Nephron progenitor cell (in vitro differentiated cells): ENCODE measurements at regions not wholly inside any gene's neighbourhood (a gene's known extent, or its start where the extent isn't known, plus 50 kb on each side); places are given as distances from the start of the nearest gene placed in this dataset.

Experiments
- DNase-seq: peaks from one replicate; pipeline ENCODE4 v3.0.0; 2021
- H3K27ac Mint-ChIP-seq: 2 replicates; pipeline ENCODE4 v1.8.0; 2021; ENCODE audit warnings: mild to moderate bottlenecking, moderate library complexity, mixed read lengths
- H3K27me3 Mint-ChIP-seq: 2 replicates; pipeline ENCODE4 v1.8.0; 2021; ENCODE audit warnings: mild to moderate bottlenecking, low read depth, mixed read lengths; ENCODE audit not compliant: poor library complexity
- H3K36me3 Mint-ChIP-seq: 2 replicates; pipeline ENCODE4 v1.8.0; 2021; ENCODE audit warnings: low read depth, mixed read lengths
- H3K4me1 Mint-ChIP-seq: 2 replicates; pipeline ENCODE4 v1.8.0; 2021; ENCODE audit warnings: mixed read lengths
- H3K4me3 Mint-ChIP-seq: 2 replicates; pipeline ENCODE4 v1.8.0; 2021; ENCODE audit warnings: mild to moderate bottlenecking, moderate library complexity, mixed read lengths
- H3K9me3 Mint-ChIP-seq: 2 replicates; pipeline ENCODE4 v1.8.0; 2021; ENCODE audit warnings: mild to moderate bottlenecking, moderate library complexity, mixed read lengths
- TF ChIP-seq, protein P1 (sequence below): fragments of 200-600 bp; sonication (generic); IDR thresholded peaks from 2 replicates; pipeline ENCODE4 v1.5.0; 2021; ENCODE audit warnings: antibody characterized with exemption

DNA sequence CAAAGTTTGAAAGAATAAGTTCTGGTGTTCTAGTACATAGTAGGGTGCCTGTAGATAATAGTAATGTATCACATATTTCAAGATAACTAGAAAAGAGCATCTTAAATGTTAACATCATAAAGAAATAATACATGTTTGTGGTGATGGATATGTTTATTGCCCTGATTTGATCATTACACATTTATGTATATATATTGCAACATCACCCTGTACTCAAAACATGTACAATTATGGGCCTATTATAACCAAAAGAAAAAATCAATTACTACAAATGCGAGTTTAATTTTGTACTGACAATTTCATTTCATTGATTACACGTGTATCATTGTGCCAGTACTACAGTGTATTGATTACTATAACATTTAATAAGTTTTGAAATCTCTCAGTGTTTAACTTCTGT, 609.2 kb upstream of the BRINP3 start:
- TF ChIP-seq, protein P1, sequence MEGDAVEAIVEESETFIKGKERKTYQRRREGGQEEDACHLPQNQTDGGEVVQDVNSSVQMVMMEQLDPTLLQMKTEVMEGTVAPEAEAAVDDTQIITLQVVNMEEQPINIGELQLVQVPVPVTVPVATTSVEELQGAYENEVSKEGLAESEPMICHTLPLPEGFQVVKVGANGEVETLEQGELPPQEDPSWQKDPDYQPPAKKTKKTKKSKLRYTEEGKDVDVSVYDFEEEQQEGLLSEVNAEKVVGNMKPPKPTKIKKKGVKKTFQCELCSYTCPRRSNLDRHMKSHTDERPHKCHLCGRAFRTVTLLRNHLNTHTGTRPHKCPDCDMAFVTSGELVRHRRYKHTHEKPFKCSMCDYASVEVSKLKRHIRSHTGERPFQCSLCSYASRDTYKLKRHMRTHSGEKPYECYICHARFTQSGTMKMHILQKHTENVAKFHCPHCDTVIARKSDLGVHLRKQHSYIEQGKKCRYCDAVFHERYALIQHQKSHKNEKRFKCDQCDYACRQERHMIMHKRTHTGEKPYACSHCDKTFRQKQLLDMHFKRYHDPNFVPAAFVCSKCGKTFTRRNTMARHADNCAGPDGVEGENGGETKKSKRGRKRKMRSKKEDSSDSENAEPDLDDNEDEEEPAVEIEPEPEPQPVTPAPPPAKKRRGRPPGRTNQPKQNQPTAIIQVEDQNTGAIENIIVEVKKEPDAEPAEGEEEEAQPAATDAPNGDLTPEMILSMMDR, result no peak
- no peak overlapping the region for H3K27ac Mint-ChIP-seq
- DNase-seq, result no peak
- H3K9me3 Mint-ChIP-seq, result no peaks in the 10 kb centered on the region
- no peaks in the 10 kb centered on the region for H3K27me3 Mint-ChIP-seq
- no peaks in the 10 kb centered on the region for H3K4me1 Mint-ChIP-seq
- no peaks in the 10 kb centered on the region for H3K36me3 Mint-ChIP-seq
- no peak overlapping the region for H3K4me3 Mint-ChIP-seq

DNA sequence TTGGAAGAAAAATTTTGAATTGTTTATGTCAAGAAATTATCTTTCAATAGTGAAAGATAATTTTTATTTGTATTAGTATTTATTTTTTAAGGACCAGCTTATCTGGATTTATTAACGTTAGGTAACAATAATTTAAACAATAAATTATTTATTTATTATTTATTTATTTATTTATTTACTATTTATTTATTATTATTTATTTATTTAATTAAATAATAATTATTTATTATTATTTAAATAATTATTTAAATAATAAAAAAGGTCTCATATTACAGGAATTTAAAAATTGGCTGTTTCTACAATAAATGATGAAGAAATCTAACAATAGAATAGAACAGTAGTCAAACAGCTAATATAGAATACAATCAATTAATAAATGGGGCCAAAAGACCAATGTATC, 618.7 kb upstream of the BRINP3 start:
- Mint-ChIP-seq H3K27ac (no peak overlapping the region), H3K27me3 (no peaks in the 10 kb centered on the region), H3K4me3 (no peak overlapping the region), H3K4me1 (no peaks in the 10 kb centered on the region), H3K36me3 (no peaks in the 10 kb centered on the region), H3K9me3 (no peaks in the 10 kb centered on the region)
- no peak for DNase-seq
- TF ChIP-seq, protein P1, result no peak

DNA sequence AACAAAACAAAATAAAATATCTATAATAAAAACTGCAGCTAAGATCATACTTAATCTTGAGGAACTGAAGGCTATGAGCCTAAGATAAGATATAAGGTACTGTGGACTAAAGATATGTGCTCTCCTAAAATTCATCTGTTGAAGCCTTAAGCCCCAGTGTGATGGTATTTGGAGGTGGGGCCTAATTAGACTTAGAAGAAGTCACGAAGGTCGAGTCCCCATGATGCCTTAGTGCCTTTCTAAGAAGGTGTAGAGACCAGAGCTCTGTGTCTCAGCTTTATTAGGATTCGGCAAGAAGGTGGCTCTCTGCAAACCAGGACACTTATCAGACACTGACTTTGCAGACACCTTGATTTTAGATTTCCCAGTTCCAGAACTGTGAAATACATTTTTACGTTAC, 622.0 kb upstream of the BRINP3 start:
- TF ChIP-seq, protein P1, result no peak
- H3K4me3 Mint-ChIP-seq, result no peak overlapping the region
- no peaks in the 10 kb centered on the region for H3K9me3 Mint-ChIP-seq
- DNase-seq, result no peak
- no peaks in the 10 kb centered on the region for H3K4me1 Mint-ChIP-seq
- H3K36me3 Mint-ChIP-seq, result no peaks in the 10 kb centered on the region
- no peaks in the 10 kb centered on the region for H3K27me3 Mint-ChIP-seq
- no peak overlapping the region for H3K27ac Mint-ChIP-seq

DNA sequence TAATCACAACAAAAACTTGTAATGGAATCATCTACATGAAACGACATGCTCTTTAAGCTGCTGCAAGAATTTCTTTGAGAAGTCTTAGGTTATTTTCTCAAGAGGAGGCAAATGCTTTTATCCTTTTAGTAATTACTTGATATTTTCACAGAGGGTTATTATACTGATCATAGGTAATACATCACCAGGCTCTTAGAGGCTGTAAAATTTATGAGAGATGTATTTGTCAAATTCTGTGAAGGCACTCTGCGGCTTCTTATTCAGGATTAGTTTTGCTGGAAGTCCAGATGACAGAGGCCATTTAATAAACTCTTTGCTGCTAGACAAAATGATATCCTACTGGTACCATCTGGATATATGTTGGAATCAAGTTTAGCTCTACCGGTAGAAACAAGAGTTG, 624.3 kb upstream of the BRINP3 start:
- H3K4me3 Mint-ChIP-seq, result no peak overlapping the region
- no peak for DNase-seq
- H3K9me3 Mint-ChIP-seq, result peaks cover 2% of the 10 kb centered on the region
- H3K27me3 Mint-ChIP-seq, result no peaks in the 10 kb centered on the region
- TF ChIP-seq, protein P1, result no peak
- H3K27ac Mint-ChIP-seq, result no peak overlapping the region
- no peaks in the 10 kb centered on the region for H3K4me1 Mint-ChIP-seq
- no peaks in the 10 kb centered on the region for H3K36me3 Mint-ChIP-seq

DNA sequence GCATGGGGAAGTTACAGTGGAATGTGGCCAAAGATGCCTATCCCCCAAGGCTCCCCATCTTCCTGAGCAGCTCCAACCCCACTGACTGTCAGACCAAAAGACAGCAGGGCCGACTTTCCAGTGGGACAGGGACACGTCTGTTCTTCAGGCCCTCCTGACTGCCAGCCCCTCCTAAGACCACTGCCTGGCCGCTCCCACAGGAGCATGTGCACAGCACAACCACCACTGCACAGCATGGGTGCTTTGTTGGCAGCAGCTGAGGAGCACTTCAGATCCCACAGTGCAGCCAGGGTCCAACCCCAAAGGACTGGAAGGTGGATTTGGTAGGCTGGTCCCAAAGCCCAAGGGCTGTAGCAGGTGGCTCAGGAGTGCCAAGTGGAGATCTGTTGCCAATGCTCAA, 648.3 kb upstream of the BRINP3 start:
- H3K27me3 Mint-ChIP-seq, result peaks cover 6% of the 10 kb centered on the region
- H3K4me1 Mint-ChIP-seq, result no peaks in the 10 kb centered on the region
- TF ChIP-seq, protein P1, result no peak
- no peak overlapping the region for H3K4me3 Mint-ChIP-seq
- no peaks in the 10 kb centered on the region for H3K36me3 Mint-ChIP-seq
- DNase-seq, result no peak
- H3K27ac Mint-ChIP-seq, result no peak overlapping the region
- H3K9me3 Mint-ChIP-seq, result no peaks in the 10 kb centered on the region

DNA sequence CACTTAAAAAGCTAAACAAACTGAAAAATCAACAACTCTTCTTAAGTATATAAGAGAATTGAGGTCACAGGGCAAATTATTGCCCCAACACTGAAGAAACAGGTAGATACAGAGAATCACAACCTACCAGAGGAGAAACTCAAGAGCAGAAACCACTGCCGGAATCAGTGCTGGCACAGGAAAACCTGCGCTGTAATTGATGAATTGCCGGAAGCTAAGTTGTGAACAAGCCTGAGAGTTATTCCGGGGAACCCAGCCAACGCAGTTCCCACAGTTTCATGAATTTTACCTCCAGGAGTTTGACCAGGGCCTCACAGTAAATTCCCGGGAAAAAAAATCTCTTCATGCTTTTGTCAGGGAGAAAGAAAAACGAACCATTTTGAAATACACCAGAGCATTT, 657.1 kb upstream of the BRINP3 start:
- Mint-ChIP-seq H3K9me3 (no peaks in the 10 kb centered on the region), H3K27me3 (no peaks in the 10 kb centered on the region), H3K36me3 (no peaks in the 10 kb centered on the region), H3K4me3 (no peak overlapping the region), H3K4me1 (no peaks in the 10 kb centered on the region), H3K27ac (no peak overlapping the region)
- TF ChIP-seq, protein P1, result no peak
- DNase-seq, result no peak
